ENCODE measurements at regions not wholly inside any gene's neighbourhood (a gene's known extent, or its start where the extent isn't known, plus 50 kb on each side); places are given as distances from the start of the nearest gene placed in this dataset.

DNA sequence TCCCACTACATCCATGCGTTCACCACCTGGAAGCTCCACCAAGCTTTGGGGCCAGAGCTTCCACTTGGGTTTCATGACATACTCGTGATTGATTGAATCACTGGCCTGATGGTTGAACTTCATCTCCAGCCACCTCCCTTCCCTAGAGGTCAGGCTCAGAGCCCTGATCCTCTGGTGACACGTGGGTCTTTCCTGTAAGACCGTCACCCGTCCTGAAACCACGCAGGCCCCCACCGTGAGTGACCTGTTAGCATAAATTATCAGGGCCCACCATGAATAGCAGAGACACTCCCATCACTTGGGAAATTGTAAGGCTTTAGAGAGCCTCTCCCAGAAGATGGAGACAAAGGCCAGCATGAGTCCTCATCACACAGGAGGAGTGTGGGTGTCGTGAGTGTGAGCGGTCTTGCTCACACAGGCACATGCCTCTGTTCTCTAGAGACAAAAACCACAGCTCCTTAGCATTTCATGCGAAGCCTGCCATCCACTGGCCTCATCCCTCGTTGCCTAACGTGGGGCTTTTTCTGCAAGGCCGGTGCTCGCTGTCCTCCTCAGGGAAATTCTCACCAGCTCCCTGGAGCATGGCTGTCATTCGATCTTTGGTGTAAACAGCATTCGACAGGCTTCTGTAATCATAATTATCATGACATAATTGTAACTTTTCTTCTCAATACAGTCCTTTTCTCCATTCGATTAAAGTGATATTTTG is 65.1 kb upstream of the DUSP22 start:
- DNase-seq: no peak

DNA sequence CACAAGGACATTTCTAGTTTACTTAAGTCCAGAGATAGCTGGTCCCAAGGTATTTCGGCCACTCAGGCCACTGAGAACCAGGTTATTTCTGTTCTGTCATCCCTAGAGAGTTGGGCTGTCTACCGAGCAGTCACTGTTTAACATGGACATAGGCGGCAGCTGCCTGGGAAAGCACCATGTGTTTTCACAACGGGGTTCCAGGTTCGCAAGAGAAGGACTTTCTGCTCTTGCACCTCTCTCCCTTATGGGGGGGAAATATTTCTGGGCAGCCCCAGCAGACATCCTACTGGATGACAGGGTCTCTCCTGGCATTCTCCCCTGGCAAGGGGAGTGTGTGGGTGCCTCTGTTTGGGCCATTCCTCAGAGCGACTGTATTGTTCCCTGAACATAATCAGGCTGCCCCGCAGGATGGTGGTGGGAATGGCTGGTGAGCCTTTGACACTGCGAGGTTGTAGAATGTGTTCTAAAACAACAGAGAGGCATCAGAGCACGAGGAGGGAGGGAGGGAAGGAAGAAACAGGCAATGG is 64.4 kb upstream of the DUSP22 start:
- DNase-seq: no peak

DNA sequence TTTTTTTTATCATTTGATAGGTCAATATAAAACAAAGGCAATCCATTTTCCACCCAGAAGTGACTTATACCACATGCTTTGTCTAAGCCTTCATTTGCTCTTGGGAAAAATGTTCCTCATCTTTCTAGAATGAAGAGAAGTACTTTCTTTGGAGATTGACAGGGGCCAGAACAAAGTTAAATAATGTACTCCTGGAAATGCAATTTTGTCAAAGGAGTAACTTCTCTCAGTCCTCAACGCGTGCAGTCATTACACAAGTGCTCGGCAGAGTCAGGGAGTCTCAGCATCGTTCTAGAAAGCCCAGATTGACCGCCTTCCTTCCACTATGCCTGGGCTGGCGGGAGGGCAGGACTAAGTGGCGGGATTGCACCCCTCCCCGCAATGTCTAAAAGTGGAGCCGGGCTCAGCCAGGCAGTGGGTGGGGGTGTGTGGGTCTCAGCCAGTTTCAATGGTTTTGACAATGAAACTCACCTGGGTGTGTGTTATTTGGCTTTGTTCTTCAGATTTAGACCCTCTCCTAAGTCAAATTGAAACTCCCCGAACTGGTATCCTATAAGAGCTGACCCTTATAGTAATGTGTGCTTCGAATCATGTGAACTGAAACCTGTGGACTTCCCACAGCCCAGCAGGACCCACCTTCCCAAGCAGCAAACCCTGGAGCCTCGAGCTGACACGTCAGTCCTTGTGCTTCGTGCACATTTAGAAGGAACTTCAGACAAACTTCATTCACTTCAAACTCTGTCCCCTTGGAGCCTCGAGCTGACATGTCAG is 63.2 kb upstream of the DUSP22 start:
- DNase-seq: no peak

DNA sequence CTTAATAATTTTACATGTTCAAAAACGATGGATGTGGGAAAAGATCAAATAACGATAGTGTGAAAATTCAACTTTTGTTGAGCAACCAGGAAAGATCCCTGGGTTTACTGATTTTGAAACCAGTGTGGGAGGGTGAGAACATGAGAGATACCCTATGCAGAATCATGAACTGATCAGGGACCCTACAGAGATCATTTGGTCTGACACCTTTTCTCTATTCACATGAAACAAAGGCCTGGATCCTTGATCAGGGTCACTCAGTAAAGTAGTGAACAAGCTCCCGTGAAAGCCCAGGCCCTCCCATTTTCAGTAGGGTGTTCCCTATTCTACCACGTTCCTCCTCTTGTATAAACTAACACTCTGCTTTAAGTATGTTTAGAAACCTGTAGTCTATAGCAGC is 60.5 kb upstream of the DUSP22 start:
- no peak for DNase-seq

GRCh38 chr6:232982-233640 is 59.2 kb upstream of the DUSP22 start:
- no peak for DNase-seq

DNA sequence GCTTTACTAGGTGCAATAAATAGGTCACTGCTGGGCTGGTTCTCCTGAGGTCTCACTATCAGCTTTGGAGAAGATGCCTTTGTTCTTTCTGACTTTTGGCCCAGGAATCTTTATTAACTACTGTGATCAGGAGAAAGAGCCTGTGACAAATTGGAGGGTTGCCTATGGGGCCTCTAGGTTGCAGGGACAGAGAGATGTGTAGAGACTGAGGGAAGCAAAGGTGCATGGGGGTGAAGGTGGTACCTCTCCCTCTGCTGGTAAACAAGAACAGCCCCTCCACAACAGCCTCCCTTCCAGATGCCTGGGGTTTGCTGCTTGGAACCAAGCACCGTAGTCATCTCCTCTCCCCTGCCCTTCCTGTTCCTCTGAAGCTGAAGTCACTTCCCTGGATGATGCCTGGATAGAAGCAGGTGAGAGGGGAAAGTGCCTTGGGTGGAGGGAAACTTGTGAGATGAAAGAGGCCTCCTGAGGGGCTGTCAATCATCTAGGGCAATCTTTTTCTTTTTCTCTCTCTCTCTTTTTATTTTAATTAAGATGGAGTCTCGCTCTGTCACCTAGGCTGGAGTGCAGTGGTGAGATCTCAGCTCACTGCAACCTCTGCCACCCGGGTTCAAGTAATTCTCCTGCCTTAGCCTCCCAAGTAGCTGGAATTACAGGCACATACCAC is 57.4 kb upstream of the DUSP22 start:
- DNase-seq: no peak

GRCh38 chr6:235763-236360 is 56.4 kb upstream of the DUSP22 start:
- DNase-seq: no peak

DNA sequence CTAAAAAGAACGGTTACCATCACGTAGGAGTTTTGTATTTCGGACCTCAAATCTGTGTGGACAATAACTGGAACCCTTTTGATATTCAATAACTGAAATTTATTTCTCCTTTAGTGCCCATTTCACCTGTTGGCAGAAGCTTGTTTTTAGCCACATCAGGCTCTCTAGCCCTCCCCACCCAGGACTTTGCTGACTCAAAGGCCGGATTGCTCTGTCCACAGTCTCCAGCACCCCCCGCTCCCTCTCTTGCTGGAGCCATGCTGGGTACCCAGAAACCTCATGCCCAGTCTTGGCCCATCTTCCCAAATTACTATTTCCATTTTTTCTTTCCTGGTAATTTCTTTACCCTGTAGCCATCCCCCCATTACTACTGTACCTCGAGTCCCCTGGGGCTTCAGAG is 55.8 kb upstream of the DUSP22 start:
- DNase-seq: no peak

GRCh38 chr6:240151-240550 is 52.1 kb upstream of the DUSP22 start:
- no peak for DNase-seq

DNA sequence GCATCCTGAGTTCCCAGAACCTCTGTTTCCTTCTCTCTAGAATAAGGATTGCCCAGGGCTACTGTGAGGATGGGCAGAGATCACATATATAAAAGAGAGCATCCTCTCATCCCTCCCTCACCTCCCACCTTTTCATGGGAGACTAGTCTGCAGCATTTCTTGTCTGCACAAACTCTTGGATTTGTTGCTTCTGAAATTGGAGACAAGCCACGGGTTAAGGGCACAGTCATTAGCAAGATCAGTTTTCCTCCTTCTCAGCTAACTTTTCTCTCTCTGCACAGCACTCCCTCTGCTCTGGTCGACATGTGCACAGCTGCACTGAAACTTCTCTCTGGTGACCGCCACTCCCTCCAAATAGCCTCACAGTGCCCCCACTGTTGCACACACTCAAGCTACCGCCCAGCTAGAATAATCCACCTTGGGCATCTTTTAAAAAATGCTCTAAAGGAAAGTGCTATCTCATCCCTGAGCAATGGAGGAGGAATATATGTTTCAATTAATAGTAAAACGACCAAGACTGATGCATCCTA is 50.9 kb upstream of the DUSP22 start:
- no peak for DNase-seq

All from NCI-H524 (cell line).